ENCODE measurements at regions not wholly inside any gene's neighbourhood (a gene's known extent, or its start where the extent isn't known, plus 50 kb on each side); places are given as distances from the start of the nearest gene placed in this dataset.

- H3K27ac ChIP-seq (ENCODE audit: low read length), result no peak overlapping the region
- no peak overlapping the region for H2AFZ ChIP-seq (ENCODE audit: low read depth, low read length)
- no peak overlapping the region for H3K9ac ChIP-seq (ENCODE audit: low read length)
- no peaks in the 10 kb centered on the region for H3K27me3 ChIP-seq (ENCODE audit: insufficient read depth, low read depth, low read length)
- no peaks in the 10 kb centered on the region for H3F3A ChIP-seq (ENCODE audit: insufficient read depth, low read length, poor library complexity, severe bottlenecking)
- H3K9me2 ChIP-seq (ENCODE audit: insufficient read depth, low read length), result no peaks in the 10 kb centered on the region
- TF ChIP-seq TAF1 (IDR thresholded peaks at IDR 0.05; ENCODE audit: low read depth), result no peak
- TF ChIP-seq, protein P1, sequence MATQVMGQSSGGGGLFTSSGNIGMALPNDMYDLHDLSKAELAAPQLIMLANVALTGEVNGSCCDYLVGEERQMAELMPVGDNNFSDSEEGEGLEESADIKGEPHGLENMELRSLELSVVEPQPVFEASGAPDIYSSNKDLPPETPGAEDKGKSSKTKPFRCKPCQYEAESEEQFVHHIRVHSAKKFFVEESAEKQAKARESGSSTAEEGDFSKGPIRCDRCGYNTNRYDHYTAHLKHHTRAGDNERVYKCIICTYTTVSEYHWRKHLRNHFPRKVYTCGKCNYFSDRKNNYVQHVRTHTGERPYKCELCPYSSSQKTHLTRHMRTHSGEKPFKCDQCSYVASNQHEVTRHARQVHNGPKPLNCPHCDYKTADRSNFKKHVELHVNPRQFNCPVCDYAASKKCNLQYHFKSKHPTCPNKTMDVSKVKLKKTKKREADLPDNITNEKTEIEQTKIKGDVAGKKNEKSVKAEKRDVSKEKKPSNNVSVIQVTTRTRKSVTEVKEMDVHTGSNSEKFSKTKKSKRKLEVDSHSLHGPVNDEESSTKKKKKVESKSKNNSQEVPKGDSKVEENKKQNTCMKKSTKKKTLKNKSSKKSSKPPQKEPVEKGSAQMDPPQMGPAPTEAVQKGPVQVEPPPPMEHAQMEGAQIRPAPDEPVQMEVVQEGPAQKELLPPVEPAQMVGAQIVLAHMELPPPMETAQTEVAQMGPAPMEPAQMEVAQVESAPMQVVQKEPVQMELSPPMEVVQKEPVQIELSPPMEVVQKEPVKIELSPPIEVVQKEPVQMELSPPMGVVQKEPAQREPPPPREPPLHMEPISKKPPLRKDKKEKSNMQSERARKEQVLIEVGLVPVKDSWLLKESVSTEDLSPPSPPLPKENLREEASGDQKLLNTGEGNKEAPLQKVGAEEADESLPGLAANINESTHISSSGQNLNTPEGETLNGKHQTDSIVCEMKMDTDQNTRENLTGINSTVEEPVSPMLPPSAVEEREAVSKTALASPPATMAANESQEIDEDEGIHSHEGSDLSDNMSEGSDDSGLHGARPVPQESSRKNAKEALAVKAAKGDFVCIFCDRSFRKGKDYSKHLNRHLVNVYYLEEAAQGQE (IDR thresholded peaks at IDR 0.05; ENCODE audit: borderline replicate concordance), result no peak
- no peak for TF ChIP-seq CTCF (IDR thresholded peaks at IDR 0.05; ENCODE audit: poor library complexity, severe bottlenecking)
- TF ChIP-seq RAD21 (conservative IDR thresholded peaks at IDR 0.05), result no peak
- no peak for TF ChIP-seq EZH2 (IDR thresholded peaks at IDR 0.05; ENCODE audit: borderline replicate concordance, insufficient read depth, low read length, poor library complexity, severe bottlenecking)
- no peak for TF ChIP-seq SMC3 (conservative IDR thresholded peaks at IDR 0.05; ENCODE audit: poor library complexity)
- H3K9me3 ChIP-seq (ENCODE audit: low read length), result no peaks in the 10 kb centered on the region
- H3K4me3 ChIP-seq (ENCODE audit: low read length), result no peak overlapping the region
- no peaks in the 10 kb centered on the region for H3K79me2 ChIP-seq (replicated peaks; ENCODE audit: insufficient read depth, low read length)
- no peaks in the 10 kb centered on the region for H4K20me1 ChIP-seq (ENCODE audit: insufficient read depth)
- no peak overlapping the region for H3K4me2 ChIP-seq (ENCODE audit: low read length)
- no peaks in the 10 kb centered on the region for H3K36me3 ChIP-seq (ENCODE audit: insufficient read depth, low read length)
These were observed 89.7 kb downstream of the TFAP2C start for GRCh38 chr20:56718816-56719215.

DNA sequence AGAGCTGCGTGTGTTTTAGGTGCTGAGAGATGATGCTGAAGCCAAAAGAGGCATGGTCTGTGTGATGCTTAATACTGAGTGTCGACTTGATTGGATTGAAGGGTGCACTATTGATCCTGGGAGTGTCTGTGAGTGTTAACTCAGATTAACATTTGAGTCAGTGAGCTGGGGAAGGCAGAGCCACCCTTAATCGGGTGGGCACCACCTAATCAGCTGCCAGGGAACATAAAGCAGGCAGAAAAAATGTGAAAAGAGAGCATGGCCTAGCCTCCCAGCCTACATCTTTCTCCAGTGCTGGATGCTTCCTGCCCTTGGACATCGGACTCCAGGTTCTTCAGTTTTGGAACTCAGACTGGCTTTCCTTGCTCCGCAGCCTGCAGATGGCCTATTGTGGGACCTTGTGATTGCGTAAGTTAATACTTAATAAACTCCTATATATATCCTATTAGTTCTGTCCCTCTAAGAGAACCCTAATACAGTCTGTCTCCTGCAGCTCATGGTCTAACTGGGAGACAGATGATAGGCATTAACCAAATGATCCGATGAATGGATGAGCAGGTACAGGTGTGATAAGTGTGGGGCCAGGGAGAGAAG lies 91.6 kb downstream of the TFAP2C start:
- no peaks in the 10 kb centered on the region for H3K36me3 ChIP-seq (ENCODE audit: insufficient read depth, low read length)
- H2AFZ ChIP-seq (ENCODE audit: low read depth, low read length), result no peak overlapping the region
- H3K9me2 ChIP-seq (ENCODE audit: insufficient read depth, low read length), result no peaks in the 10 kb centered on the region
- H4K20me1 ChIP-seq (ENCODE audit: insufficient read depth), result no peaks in the 10 kb centered on the region
- H3K9ac ChIP-seq (ENCODE audit: low read length), result no peak overlapping the region
- no peak overlapping the region for H3K4me2 ChIP-seq (ENCODE audit: low read length)
- no peak overlapping the region for H3K27ac ChIP-seq (ENCODE audit: low read length)
- H3K79me2 ChIP-seq (replicated peaks; ENCODE audit: insufficient read depth, low read length), result no peaks in the 10 kb centered on the region
- no peaks in the 10 kb centered on the region for H3K9me3 ChIP-seq (ENCODE audit: low read length)
- H3K4me3 ChIP-seq (ENCODE audit: low read length), result no peak overlapping the region
- H3K27me3 ChIP-seq (ENCODE audit: insufficient read depth, low read depth, low read length), result no peaks in the 10 kb centered on the region
- H3F3A ChIP-seq (ENCODE audit: insufficient read depth, low read length, poor library complexity, severe bottlenecking), result no peaks in the 10 kb centered on the region
- TF ChIP-seq, protein P1 (IDR thresholded peaks at IDR 0.05; ENCODE audit: borderline replicate concordance), result no peak
- TF ChIP-seq SMC3 (conservative IDR thresholded peaks at IDR 0.05; ENCODE audit: poor library complexity) (no peak), CTCF (IDR thresholded peaks at IDR 0.05; ENCODE audit: poor library complexity, severe bottlenecking) (no peak), MXI1 (conservative IDR thresholded peaks at IDR 0.05; ENCODE audit: poor library complexity, severe bottlenecking) (no peak), TAF1 (IDR thresholded peaks at IDR 0.05; ENCODE audit: low read depth) (no peak), RAD21 (conservative IDR thresholded peaks at IDR 0.05) (no peak), POLR2AphosphoS5 (IDR thresholded peaks at IDR 0.05) (no peak), EP300 (conservative IDR thresholded peaks at IDR 0.05; ENCODE audit: poor library complexity, severe bottlenecking) (no peak), EZH2 (IDR thresholded peaks at IDR 0.05; ENCODE audit: borderline replicate concordance, insufficient read depth, low read length, poor library complexity, severe bottlenecking) (no peak)
